Ascending aorta (tissue), 2 donors: ENCODE measurements at regions not wholly inside any gene's neighbourhood (a gene's known extent, or its start where the extent isn't known, plus 50 kb on each side); places are given as distances from the start of the nearest gene placed in this dataset.

ENCODE experiments used
- DNase-seq, 2 donors: peaks; one replicate each; pipeline ENCODE4 v3.0.0-alpha.2; 2019; ENCODE audit warnings: low spot score in 2 of 2
- H3K27ac ChIP-seq, 2 donors: fragments of 200-600 bp; sonication (generic); one replicate each; pipeline ENCODE4 v1.5.1; 2016 to 2017; ENCODE audit warnings: mild to moderate bottlenecking in 1 of 2
- H3K27me3 ChIP-seq: fragments of 200-600 bp; sonication (generic); one replicate; pipeline ENCODE4 v1.5.1; 2017
- H3K36me3 ChIP-seq, 2 donors: fragments of 200-600 bp; sonication (generic); one replicate each; pipeline ENCODE4 v1.5.1; 2016
- H3K4me1 ChIP-seq, 2 donors: fragments of 200-600 bp; sonication (generic); one replicate each; pipeline ENCODE4 v1.5.1; 2016 to 2017; ENCODE audit warnings: mild to moderate bottlenecking in 1 of 2
- H3K4me3 ChIP-seq, 2 donors: fragments of 200-600 bp; sonication (generic); one replicate each; pipeline ENCODE4 v1.5.1; 2016 to 2017; ENCODE audit warnings: mild to moderate bottlenecking in 1 of 2
- H3K9me3 ChIP-seq, 2 donors: fragments of 200-600 bp; sonication (generic); one replicate each; pipeline ENCODE4 v1.5.1; 2016
- intact Hi-C: fragments of 100-400 bp; cut with DNase I; formaldehyde crosslinking; loops from one replicate; pipeline ENCODE4 v1.15.1; 2023
- TF ChIP-seq, protein P1 (sequence below), 3 experiments: fragments of 200-600 bp in 2 of 3; fragments of 450-650 bp in 1 of 3; sonication (generic) in 2 of 3; IDR thresholded peaks; one replicate each; pipeline ENCODE4 v1.5.1; 2016 to 2019; ENCODE audit warnings: antibody characterized with exemption in 3 of 3, mild to moderate bottlenecking in 1 of 3, moderate library complexity in 1 of 3

GRCh38 chr18:44388329-44388728, 292.4 kb upstream of the SETBP1 start:
- intact Hi-C loops: no loop called here
- H3K4me3 ChIP-seq: no peak overlapping the region
- H3K36me3 ChIP-seq: no peaks in the 10 kb centered on the region
- no peak for DNase-seq
- no peaks in the 10 kb centered on the region for H3K27me3 ChIP-seq
- H3K4me1 ChIP-seq: no peaks in the 10 kb centered on the region
- no peak overlapping the region for H3K27ac ChIP-seq
- TF ChIP-seq, protein P1, sequence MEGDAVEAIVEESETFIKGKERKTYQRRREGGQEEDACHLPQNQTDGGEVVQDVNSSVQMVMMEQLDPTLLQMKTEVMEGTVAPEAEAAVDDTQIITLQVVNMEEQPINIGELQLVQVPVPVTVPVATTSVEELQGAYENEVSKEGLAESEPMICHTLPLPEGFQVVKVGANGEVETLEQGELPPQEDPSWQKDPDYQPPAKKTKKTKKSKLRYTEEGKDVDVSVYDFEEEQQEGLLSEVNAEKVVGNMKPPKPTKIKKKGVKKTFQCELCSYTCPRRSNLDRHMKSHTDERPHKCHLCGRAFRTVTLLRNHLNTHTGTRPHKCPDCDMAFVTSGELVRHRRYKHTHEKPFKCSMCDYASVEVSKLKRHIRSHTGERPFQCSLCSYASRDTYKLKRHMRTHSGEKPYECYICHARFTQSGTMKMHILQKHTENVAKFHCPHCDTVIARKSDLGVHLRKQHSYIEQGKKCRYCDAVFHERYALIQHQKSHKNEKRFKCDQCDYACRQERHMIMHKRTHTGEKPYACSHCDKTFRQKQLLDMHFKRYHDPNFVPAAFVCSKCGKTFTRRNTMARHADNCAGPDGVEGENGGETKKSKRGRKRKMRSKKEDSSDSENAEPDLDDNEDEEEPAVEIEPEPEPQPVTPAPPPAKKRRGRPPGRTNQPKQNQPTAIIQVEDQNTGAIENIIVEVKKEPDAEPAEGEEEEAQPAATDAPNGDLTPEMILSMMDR (IDR thresholded peaks at IDR 0.05): no peak
- H3K9me3 ChIP-seq: no peaks in the 10 kb centered on the region

DNA sequence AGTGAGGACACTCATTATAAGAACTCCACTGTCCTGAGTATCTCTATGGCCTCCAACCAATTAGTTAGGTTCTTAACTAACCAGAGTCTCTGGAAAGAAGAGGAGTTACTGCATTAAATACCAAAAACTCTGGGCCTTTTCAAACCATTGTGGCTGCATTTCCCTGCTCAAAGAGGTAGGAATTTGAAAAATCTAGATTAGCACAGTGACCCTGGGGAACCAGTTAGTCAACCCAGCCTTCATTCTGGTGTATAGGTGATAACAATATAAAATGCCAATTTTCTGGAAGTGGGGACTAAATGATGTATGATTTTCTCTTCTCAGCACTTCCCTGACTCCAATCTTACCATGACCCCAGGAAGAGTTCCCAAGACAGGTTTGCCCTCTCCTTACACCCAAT, 287.8 kb upstream of the SETBP1 start:
- TF ChIP-seq, protein P1 (IDR thresholded peaks at IDR 0.05): no peak
- Histone ChIP-seq H3K36me3 (no peaks in the 10 kb centered on the region), H3K27me3 (no peaks in the 10 kb centered on the region), H3K9me3 (no peaks in the 10 kb centered on the region), H3K4me3 (no peak overlapping the region), H3K4me1 (no peaks in the 10 kb centered on the region), H3K27ac (no peak overlapping the region)
- intact Hi-C loops: no loop called here
- no peak for DNase-seq

DNA sequence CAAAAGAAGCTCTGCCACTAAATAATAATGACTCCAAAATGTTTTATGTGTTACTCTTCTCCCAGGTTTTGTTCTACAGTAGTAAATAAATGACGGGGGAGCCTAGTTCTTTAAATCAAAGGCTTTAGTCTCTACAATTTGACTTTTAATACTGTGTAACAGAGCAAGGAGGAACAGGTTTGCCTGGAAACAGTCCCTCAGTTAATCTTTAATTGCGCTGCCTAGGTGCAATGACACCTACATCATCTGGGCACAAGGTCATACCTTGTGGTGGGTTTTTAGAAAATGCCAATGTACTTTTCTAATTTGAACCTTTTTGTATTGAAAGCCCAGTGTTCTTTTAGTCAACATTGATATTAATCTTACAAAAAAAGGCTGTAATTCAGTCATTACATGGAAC, 287.3 kb upstream of the SETBP1 start:
- H3K4me1 ChIP-seq: no peaks in the 10 kb centered on the region
- TF ChIP-seq, protein P1 (IDR thresholded peaks at IDR 0.05): no peak
- intact Hi-C loops: no loop called here

GRCh38 chr18:44396550-44396949, 284.1 kb upstream of the SETBP1 start:
- Histone ChIP-seq H3K27ac (no peak overlapping the region), H3K36me3 (no peaks in the 10 kb centered on the region), H3K27me3 (no peaks in the 10 kb centered on the region), H3K4me3 (no peak overlapping the region), H3K4me1 (no peaks in the 10 kb centered on the region), H3K9me3 (no peaks in the 10 kb centered on the region)
- intact Hi-C loops: no loop called here
- no peak for DNase-seq
- TF ChIP-seq, protein P1 (IDR thresholded peaks at IDR 0.05): no peak

More for the DNA sequence above, 287.3 kb upstream of the SETBP1 start:
- Histone ChIP-seq H3K4me3 (no peak overlapping the region), H3K27me3 (no peaks in the 10 kb centered on the region), H3K9me3 (no peaks in the 10 kb centered on the region), H3K27ac (no peak overlapping the region), H3K36me3 (no peaks in the 10 kb centered on the region)
- DNase-seq: no peak

- Histone ChIP-seq H3K27me3 (no peaks in the 10 kb centered on the region), H3K4me3 (no peak overlapping the region), H3K9me3 (no peaks in the 10 kb centered on the region), H3K36me3 (no peaks in the 10 kb centered on the region), H3K4me1 (no peaks in the 10 kb centered on the region), H3K27ac (no peak overlapping the region)
- intact Hi-C loops: no loop called here
- TF ChIP-seq, protein P1 (IDR thresholded peaks at IDR 0.05): no peak
- DNase-seq: no peak
These were observed 271.6 kb upstream of the SETBP1 start for GRCh38 chr18:44409071-44409470.

DNA sequence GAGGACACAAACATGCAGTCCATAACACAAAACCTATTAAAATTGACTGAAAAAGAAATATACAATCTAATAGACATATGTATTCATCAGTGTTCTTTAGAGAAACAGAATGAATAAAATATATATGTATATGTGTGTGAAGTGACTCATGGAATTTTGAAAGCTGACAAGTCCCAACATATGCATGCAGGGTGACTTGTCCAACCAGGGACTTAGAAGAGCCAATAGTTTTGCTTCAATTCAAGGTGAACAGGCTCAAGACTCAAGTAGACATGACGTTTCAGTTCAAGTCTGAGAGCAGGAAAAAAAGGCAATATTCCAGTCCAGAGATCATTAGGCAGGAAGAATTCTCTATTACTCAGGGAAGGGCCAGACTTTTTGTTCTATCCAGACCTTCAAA, 271.2 kb upstream of the SETBP1 start:
- no peaks in the 10 kb centered on the region for H3K9me3 ChIP-seq
- TF ChIP-seq, protein P1 (IDR thresholded peaks at IDR 0.05): no peak
- H3K27ac ChIP-seq: no peak overlapping the region
- DNase-seq: no peak
- H3K4me1 ChIP-seq: no peaks in the 10 kb centered on the region
- no peaks in the 10 kb centered on the region for H3K36me3 ChIP-seq
- H3K4me3 ChIP-seq: no peak overlapping the region
- intact Hi-C loops: no loop called here
- no peaks in the 10 kb centered on the region for H3K27me3 ChIP-seq
